ENCODE measurements at regions not wholly inside any gene's neighbourhood (a gene's known extent, or its start where the extent isn't known, plus 50 kb on each side); places are given as distances from the start of the nearest gene placed in this dataset.

- no peak for DNase-seq
- CTCF ChIA-PET: no interaction called here
- no peaks in the 10 kb centered on the region for H3K9me3 Mint-ChIP-seq (ENCODE audit: low read depth, unreplicated experiment)
- no TSS peak for BruUV-seq (replicated peaks)
- no peak overlapping the region for H3K27ac Mint-ChIP-seq (ENCODE audit: unreplicated experiment)
- H3K27me3 Mint-ChIP-seq (ENCODE audit: unreplicated experiment): peaks cover 28% of the 10 kb centered on the region
- intact Hi-C loops (cut with micrococcal nuclease; ENCODE audit: unreplicated experiment): no loop called here
- H3K36me3 Mint-ChIP-seq (ENCODE audit: insufficient read depth, unreplicated experiment): no peaks in the 10 kb centered on the region
- H3K4me1 Mint-ChIP-seq (ENCODE audit: low read depth, unreplicated experiment): peaks cover 12% of the 10 kb centered on the region
- no peak overlapping the region for H3K4me3 Mint-ChIP-seq (ENCODE audit: low read depth, unreplicated experiment)
- TF ChIP-seq CTCF (IDR thresholded peaks at IDR 0.05; ENCODE audit: unreplicated experiment): no peak
Measured at GRCh38 chr14:94974893-94975292, 182.4 kb downstream of the DICER1 start.

DNA sequence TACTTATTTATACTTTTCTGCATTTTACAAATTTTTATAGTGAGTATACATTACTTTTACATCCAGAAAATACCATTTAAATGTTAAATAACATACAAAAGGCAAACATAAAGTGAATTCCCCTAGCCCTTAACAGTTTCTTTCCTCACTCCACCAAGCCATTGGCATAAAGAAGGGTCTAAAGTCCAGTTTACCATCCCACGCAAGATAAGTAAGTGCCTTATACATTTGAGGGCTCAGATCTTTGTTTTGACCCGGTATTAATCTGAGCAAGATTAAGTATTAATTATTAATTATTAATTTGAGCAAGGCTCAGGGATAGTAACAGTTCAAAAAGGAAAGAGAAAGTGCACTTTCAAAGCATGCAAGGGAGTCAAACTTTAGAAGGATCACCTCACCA, 182.9 kb downstream of the DICER1 start:
- H3K4me3 Mint-ChIP-seq (ENCODE audit: low read depth, unreplicated experiment): no peak overlapping the region
- no peak for TF ChIP-seq CTCF (IDR thresholded peaks at IDR 0.05; ENCODE audit: unreplicated experiment)
- H3K36me3 Mint-ChIP-seq (ENCODE audit: insufficient read depth, unreplicated experiment): no peaks in the 10 kb centered on the region
- no peak for DNase-seq
- CTCF ChIA-PET: no interaction called here
- no peaks in the 10 kb centered on the region for H3K9me3 Mint-ChIP-seq (ENCODE audit: low read depth, unreplicated experiment)
- BruUV-seq (replicated peaks): no TSS peak
- H3K27me3 Mint-ChIP-seq (ENCODE audit: unreplicated experiment): peaks cover 28% of the 10 kb centered on the region
- H3K27ac Mint-ChIP-seq (ENCODE audit: unreplicated experiment): no peak overlapping the region
- peaks cover 12% of the 10 kb centered on the region for H3K4me1 Mint-ChIP-seq (ENCODE audit: low read depth, unreplicated experiment)
- intact Hi-C loops (cut with micrococcal nuclease; ENCODE audit: unreplicated experiment): no loop called here

DNA sequence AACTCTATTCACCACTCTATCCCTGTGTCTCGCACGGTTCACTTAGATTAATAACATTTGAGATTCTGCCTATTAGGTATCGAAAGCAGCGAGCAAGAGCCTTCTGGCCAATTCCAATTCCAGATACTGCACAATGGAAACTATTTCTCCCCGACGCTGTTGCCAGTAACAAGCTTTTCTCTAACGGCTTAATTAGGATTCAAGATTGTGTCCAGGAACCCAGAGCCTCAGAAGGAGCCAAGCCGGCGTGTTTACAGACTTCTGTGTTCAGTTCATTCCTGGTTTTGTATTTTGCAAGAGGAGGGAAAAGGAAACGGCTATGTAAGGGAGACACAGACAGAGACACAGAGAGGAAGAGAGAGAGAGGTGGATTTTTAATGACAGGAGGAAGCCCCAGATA, 185.6 kb downstream of the DICER1 start:
- H3K4me3 Mint-ChIP-seq (ENCODE audit: low read depth, unreplicated experiment): no peak overlapping the region
- H3K27ac Mint-ChIP-seq (ENCODE audit: unreplicated experiment): no peak overlapping the region
- H3K36me3 Mint-ChIP-seq (ENCODE audit: insufficient read depth, unreplicated experiment): no peaks in the 10 kb centered on the region
- TF ChIP-seq CTCF (IDR thresholded peaks at IDR 0.05; ENCODE audit: unreplicated experiment): no peak
- peaks cover 12% of the 10 kb centered on the region for H3K4me1 Mint-ChIP-seq (ENCODE audit: low read depth, unreplicated experiment)
- CTCF ChIA-PET: no interaction called here
- H3K9me3 Mint-ChIP-seq (ENCODE audit: low read depth, unreplicated experiment): no peaks in the 10 kb centered on the region
- peaks cover 27% of the 10 kb centered on the region for H3K27me3 Mint-ChIP-seq (ENCODE audit: unreplicated experiment)
- intact Hi-C loops (cut with micrococcal nuclease; ENCODE audit: unreplicated experiment): no loop called here
- BruUV-seq (replicated peaks): no TSS peak
- DNase-seq: no peak

GRCh38 chr14:94970941-94971730, 186.2 kb downstream of the DICER1 start:
- no peaks in the 10 kb centered on the region for H3K9me3 Mint-ChIP-seq (ENCODE audit: low read depth, unreplicated experiment)
- H3K4me3 Mint-ChIP-seq (ENCODE audit: low read depth, unreplicated experiment): no peak overlapping the region
- BruUV-seq (replicated peaks): no TSS peak
- no peak overlapping the region for H3K27ac Mint-ChIP-seq (ENCODE audit: unreplicated experiment)
- peaks cover 12% of the 10 kb centered on the region for H3K4me1 Mint-ChIP-seq (ENCODE audit: low read depth, unreplicated experiment)
- CTCF ChIA-PET: no interaction called here
- H3K27me3 Mint-ChIP-seq (ENCODE audit: unreplicated experiment): peaks cover 33% of the 10 kb centered on the region
- intact Hi-C loops (cut with micrococcal nuclease; ENCODE audit: unreplicated experiment): no loop called here
- no peak for TF ChIP-seq CTCF (IDR thresholded peaks at IDR 0.05; ENCODE audit: unreplicated experiment)
- no peaks in the 10 kb centered on the region for H3K36me3 Mint-ChIP-seq (ENCODE audit: insufficient read depth, unreplicated experiment)
- DNase-seq: no peak

All from Calu3 (cell line).